Right lobe of liver (tissue), 6 donors: ENCODE measurements at regions not wholly inside any gene's neighbourhood (a gene's known extent, or its start where the extent isn't known, plus 50 kb on each side); places are given as distances from the start of the nearest gene placed in this dataset.

Experiments
- ATAC-seq, 4 donors: fragments of 200-7000 bp; cut with Tn5 transposase; one replicate each; pipeline ENCODE4 v1.9.1; 2020; ENCODE audit warnings: mild to moderate bottlenecking in 4 of 4, moderate library complexity in 4 of 4
- DNase-seq, 3 donors: peaks; one replicate each; pipeline ENCODE4 v3.0.0-alpha.2; 2020
- H3K27ac ChIP-seq, 3 donors: fragments of 200-600 bp; one replicate each; pipeline ENCODE4 v1.8.0; 2022
- H3K27me3 ChIP-seq, 2 donors: fragments of 200-600 bp; one replicate each; pipeline ENCODE4 v1.8.0; 2022
- H3K36me3 ChIP-seq, 4 donors: fragments of 200-600 bp; sonication (generic) in 1 of 4; one replicate each; pipeline versions ENCODE4 v1.5.1 to v1.8.0; 2017 to 2022; ENCODE audit warnings: control low read depth in 1 of 4
- H3K4me1 ChIP-seq, 4 donors: fragments of 200-600 bp; sonication (generic) in 1 of 4; one replicate each; pipeline versions ENCODE4 v1.5.1 to v1.8.0; 2017 to 2022; ENCODE audit warnings: control low read depth in 1 of 4
- H3K4me3 ChIP-seq, 3 donors: fragments of 200-600 bp; one replicate each; pipeline ENCODE4 v1.8.0; 2022
- H3K9me3 ChIP-seq, 4 donors: fragments of 200-600 bp; sonication (generic) in 1 of 4; one replicate each; pipeline versions ENCODE4 v1.5.1 to v1.8.0; 2017 to 2022; ENCODE audit warnings: control low read depth in 1 of 4
- POLR2A ChIP-seq: fragments of 450-650 bp; IDR thresholded peaks from one replicate; pipeline ENCODE4 v1.6.1; 2017; ENCODE audit warnings: antibody characterized with exemption, mild to moderate bottlenecking
- WGBS: methylation state at CpG from one replicate; pipeline ENCODE4 v1.1.6; 2018; ENCODE audit warnings: low coverage, low lambda C conversion rate; ENCODE audit not compliant: insufficient coverage; ENCODE audit errors: missing lambda C conversion rate; 5-methylcytosine and 5-hydroxymethylcytosine counted together
- intact Hi-C, 2 donors: fragments of 100-400 bp; cut with DNase I; formaldehyde crosslinking; loops; one replicate each; pipeline versions ENCODE4 v1.11.2 to v1.14.1; 2022
- TF ChIP-seq, protein P1 (sequence below), 4 donors: fragments of 200-600 bp in 3 of 4; fragments of 450-650 bp in 1 of 4; IDR thresholded peaks; one replicate each; pipeline versions ENCODE4 v1.5.1 to v1.8.0; 2016 to 2022; ENCODE audit warnings: antibody characterized with exemption in 4 of 4, mild to moderate bottlenecking in 2 of 4
- donor health status: DM: no; HTN: yes; CAD: no.
- donor health status: DM: no; HTN: no; CAD: no.
- donor health status: DM: no; HTN: no; CAD: no.
- donor health status: DM: no; HTN: yes; CAD: no.
- donor health status: DM: no; HTN: yes; CAD: no.

GRCh38 chr9:79352322-79352721 is 219.4 kb upstream of the TLE4 start:
- intact Hi-C loops = no loop called here
- 63% methylated on average over 3 of the region's 3 CpGs for WGBS
- TF ChIP-seq, protein P1, sequence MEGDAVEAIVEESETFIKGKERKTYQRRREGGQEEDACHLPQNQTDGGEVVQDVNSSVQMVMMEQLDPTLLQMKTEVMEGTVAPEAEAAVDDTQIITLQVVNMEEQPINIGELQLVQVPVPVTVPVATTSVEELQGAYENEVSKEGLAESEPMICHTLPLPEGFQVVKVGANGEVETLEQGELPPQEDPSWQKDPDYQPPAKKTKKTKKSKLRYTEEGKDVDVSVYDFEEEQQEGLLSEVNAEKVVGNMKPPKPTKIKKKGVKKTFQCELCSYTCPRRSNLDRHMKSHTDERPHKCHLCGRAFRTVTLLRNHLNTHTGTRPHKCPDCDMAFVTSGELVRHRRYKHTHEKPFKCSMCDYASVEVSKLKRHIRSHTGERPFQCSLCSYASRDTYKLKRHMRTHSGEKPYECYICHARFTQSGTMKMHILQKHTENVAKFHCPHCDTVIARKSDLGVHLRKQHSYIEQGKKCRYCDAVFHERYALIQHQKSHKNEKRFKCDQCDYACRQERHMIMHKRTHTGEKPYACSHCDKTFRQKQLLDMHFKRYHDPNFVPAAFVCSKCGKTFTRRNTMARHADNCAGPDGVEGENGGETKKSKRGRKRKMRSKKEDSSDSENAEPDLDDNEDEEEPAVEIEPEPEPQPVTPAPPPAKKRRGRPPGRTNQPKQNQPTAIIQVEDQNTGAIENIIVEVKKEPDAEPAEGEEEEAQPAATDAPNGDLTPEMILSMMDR (IDR thresholded peaks at IDR 0.05) = no peak
- no peak for TF ChIP-seq POLR2A
- Histone ChIP-seq H3K27me3 (no peaks in the 10 kb centered on the region), H3K4me3 (no peak overlapping the region), H3K36me3 (no peaks in the 10 kb centered on the region), H3K4me1 (no peaks in the 10 kb centered on the region), H3K9me3 (no peaks in the 10 kb centered on the region), H3K27ac (no peak overlapping the region)
- no peak for DNase-seq
- no peak for ATAC-seq

- TF ChIP-seq POLR2A = no peak
- TF ChIP-seq, protein P1 (IDR thresholded peaks at IDR 0.05) = no peak
- ATAC-seq (no peak), DNase-seq (no peak)
- Histone ChIP-seq H3K4me1 (no peaks in the 10 kb centered on the region), H3K36me3 (no peaks in the 10 kb centered on the region), H3K9me3 (no peaks in the 10 kb centered on the region), H3K4me3 (no peak overlapping the region), H3K27me3 (no peaks in the 10 kb centered on the region), H3K27ac (no peak overlapping the region)
- intact Hi-C loops = no loop called here
- 51% methylated on average over 2 of the region's 2 CpGs for WGBS
These were observed 217.8 kb upstream of the TLE4 start for GRCh38 chr9:79353856-79354520.

DNA sequence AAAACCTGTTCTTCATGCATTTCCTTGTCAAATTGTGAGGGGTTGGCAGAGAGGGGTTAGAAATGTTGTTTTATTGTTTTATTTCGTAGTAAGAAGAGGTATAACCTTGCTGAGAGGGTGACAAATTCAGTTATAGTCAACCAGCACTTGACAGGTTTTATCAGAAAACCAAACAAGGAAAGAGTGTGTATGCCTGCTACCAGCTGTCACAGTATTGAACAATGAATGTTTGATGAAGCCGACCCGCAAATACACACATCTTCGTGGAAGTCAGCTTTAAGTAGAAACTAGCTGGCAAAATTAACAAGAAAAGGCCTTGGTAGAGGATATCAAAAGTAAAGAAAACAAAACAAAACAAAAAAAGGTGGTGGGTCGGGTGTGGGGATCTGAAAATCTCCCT is 214.6 kb upstream of the TLE4 start:
- Histone ChIP-seq H3K4me3 (no peak overlapping the region), H3K9me3 (no peaks in the 10 kb centered on the region), H3K27me3 (no peaks in the 10 kb centered on the region), H3K4me1 (no peaks in the 10 kb centered on the region), H3K36me3 (no peaks in the 10 kb centered on the region), H3K27ac (no peak overlapping the region)
- DNase-seq (no peak), ATAC-seq (no peak)
- 23% methylated on average over 5 of the region's 5 CpGs for WGBS
- intact Hi-C loops = no loop called here
- no peak for TF ChIP-seq POLR2A
- TF ChIP-seq, protein P1 (IDR thresholded peaks at IDR 0.05) = no peak

DNA sequence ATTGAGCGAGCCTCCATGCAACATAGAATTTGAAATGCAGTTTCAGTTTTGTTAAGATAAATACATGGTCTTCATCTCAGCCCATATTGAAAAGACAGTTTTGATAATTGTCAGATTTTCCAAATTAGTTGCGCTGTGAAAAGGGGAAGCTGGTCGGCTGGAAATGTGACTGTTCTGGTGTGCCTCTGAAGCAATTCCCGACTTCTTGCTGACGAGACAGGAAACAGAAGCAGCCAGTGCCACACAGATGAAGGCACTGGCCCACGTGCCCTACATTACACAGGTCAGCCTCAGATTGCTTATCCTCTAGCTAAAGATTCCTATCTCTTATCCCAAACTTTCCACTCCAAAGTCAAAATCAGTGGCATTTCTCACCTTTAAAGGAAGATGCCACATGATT is 214.1 kb upstream of the TLE4 start:
- DNase-seq (no peak), ATAC-seq (peak; percentile 51 to 60 (median 55))
- 30% methylated on average over 6 of the region's 6 CpGs for WGBS
- no peaks in the 10 kb centered on the region for H3K36me3 ChIP-seq
- no peaks in the 10 kb centered on the region for H3K27me3 ChIP-seq
- H3K27ac ChIP-seq = no peak overlapping the region
- H3K9me3 ChIP-seq = no peaks in the 10 kb centered on the region
- no peaks in the 10 kb centered on the region for H3K4me1 ChIP-seq
- no peak overlapping the region for H3K4me3 ChIP-seq
- no peak for TF ChIP-seq POLR2A
- TF ChIP-seq, protein P1 (IDR thresholded peaks at IDR 0.05) = no peak
- intact Hi-C loops = no loop called here
